ENCODE measurements at regions not wholly inside any gene's neighbourhood (a gene's known extent, or its start where the extent isn't known, plus 50 kb on each side); places are given as distances from the start of the nearest gene placed in this dataset.

GRCh38 chr5:62977661-62978060, 399.0 kb downstream of the LRRC70 start:
- no peak for DNase-seq
- no peaks in the 10 kb centered on the region for H3K36me3 ChIP-seq (ENCODE audit: control insufficient read depth, insufficient read depth, low read length)
- Mint-ChIP-seq H3K27ac (ENCODE audit: unreplicated experiment) (no peak overlapping the region), H3K4me1 (ENCODE audit: low read depth, unreplicated experiment) (no peaks in the 10 kb centered on the region), H3K36me3 (ENCODE audit: insufficient read depth, unreplicated experiment) (no peaks in the 10 kb centered on the region), H3K4me3 (ENCODE audit: unreplicated experiment) (no peak overlapping the region), H3K27me3 (ENCODE audit: insufficient read depth, unreplicated experiment) (no peaks in the 10 kb centered on the region), H3K9me3 (ENCODE audit: unreplicated experiment) (peaks cover 20% of the 10 kb centered on the region)
- BruUV-seq (replicated peaks): no TSS peak
- POLR2A ChIA-PET: no interaction called here
- H3K9me3 ChIP-seq: no peaks in the 10 kb centered on the region
- intact Hi-C loops (cut with micrococcal nuclease; ENCODE audit: unreplicated experiment): no loop called here
- TF ChIP-seq CTCF (IDR thresholded peaks at IDR 0.05; ENCODE audit: insufficient read depth in 1 of 2, low read depth in 1 of 2, low read length in 1 of 2, severe bottlenecking in 1 of 2, unreplicated experiment in 1 of 2): no peak
- H3K4me3 ChIP-seq (ENCODE audit: low read depth, low read length): no peak overlapping the region
- CTCF ChIA-PET: no interaction called here
- H3K27me3 ChIP-seq (replicated peaks; ENCODE audit: control insufficient read depth, insufficient read depth, low read length): no peaks in the 10 kb centered on the region
- no peaks in the 10 kb centered on the region for H3K4me1 ChIP-seq

GRCh38 chr5:62974623-62975022, 396.0 kb downstream of the LRRC70 start:
- BruUV-seq (replicated peaks): no TSS peak
- intact Hi-C loops (cut with micrococcal nuclease; ENCODE audit: unreplicated experiment): no loop called here
- CTCF ChIA-PET: no interaction called here
- Mint-ChIP-seq H3K4me3 (ENCODE audit: unreplicated experiment) (no peak overlapping the region), H3K4me1 (ENCODE audit: low read depth, unreplicated experiment) (no peaks in the 10 kb centered on the region), H3K27me3 (ENCODE audit: insufficient read depth, unreplicated experiment) (no peaks in the 10 kb centered on the region), H3K36me3 (ENCODE audit: insufficient read depth, unreplicated experiment) (no peaks in the 10 kb centered on the region), H3K9me3 (ENCODE audit: unreplicated experiment) (peaks cover 18% of the 10 kb centered on the region), H3K27ac (ENCODE audit: unreplicated experiment) (no peak overlapping the region)
- Histone ChIP-seq H3K9me3 (no peaks in the 10 kb centered on the region; the same call in 1 of the 2 replicates), H3K36me3 (ENCODE audit: control insufficient read depth, insufficient read depth, low read length) (no peaks in the 10 kb centered on the region), H3K4me3 (ENCODE audit: low read depth, low read length) (no peak overlapping the region), H3K4me1 (no peaks in the 10 kb centered on the region), H3K27me3 (replicated peaks; ENCODE audit: control insufficient read depth, insufficient read depth, low read length) (no peaks in the 10 kb centered on the region)
- no peak for DNase-seq
- TF ChIP-seq CTCF (IDR thresholded peaks at IDR 0.05; ENCODE audit: insufficient read depth in 1 of 2, low read depth in 1 of 2, low read length in 1 of 2, severe bottlenecking in 1 of 2, unreplicated experiment in 1 of 2): no peak
- POLR2A ChIA-PET: no interaction called here

GRCh38 chr5:62969409-62970120, 390.9 kb downstream of the LRRC70 start:
- Mint-ChIP-seq H3K27me3 (ENCODE audit: insufficient read depth, unreplicated experiment) (no peaks in the 10 kb centered on the region), H3K4me3 (ENCODE audit: unreplicated experiment) (no peak overlapping the region), H3K4me1 (ENCODE audit: low read depth, unreplicated experiment) (no peaks in the 10 kb centered on the region), H3K36me3 (ENCODE audit: insufficient read depth, unreplicated experiment) (no peaks in the 10 kb centered on the region), H3K27ac (ENCODE audit: unreplicated experiment) (peak overlapping the region; percentile 64), H3K9me3 (ENCODE audit: unreplicated experiment) (peaks cover 51% of the 10 kb centered on the region)
- DNase-seq: no peak
- no peaks in the 10 kb centered on the region for H3K27me3 ChIP-seq (replicated peaks; ENCODE audit: control insufficient read depth, insufficient read depth, low read length)
- H3K36me3 ChIP-seq (ENCODE audit: control insufficient read depth, insufficient read depth, low read length): no peaks in the 10 kb centered on the region
- H3K9me3 ChIP-seq: peaks cover 10% of the 10 kb centered on the region
- H3K4me3 ChIP-seq (ENCODE audit: low read depth, low read length): no peak overlapping the region
- ChIA-PET CTCF (no interaction called here), POLR2A (no interaction called here)
- intact Hi-C loops (cut with micrococcal nuclease; ENCODE audit: unreplicated experiment): no loop called here
- TF ChIP-seq CTCF (IDR thresholded peaks at IDR 0.05; ENCODE audit: insufficient read depth in 1 of 2, low read depth in 1 of 2, low read length in 1 of 2, severe bottlenecking in 1 of 2, unreplicated experiment in 1 of 2): no peak
- H3K4me1 ChIP-seq: no peaks in the 10 kb centered on the region
- no TSS peak for BruUV-seq (replicated peaks)
